Skeletal muscle tissue (tissue), 3 donors: ENCODE measurements at regions not wholly inside any gene's neighbourhood (a gene's known extent, or its start where the extent isn't known, plus 50 kb on each side); places are given as distances from the start of the nearest gene placed in this dataset.
"Not testable (repeated sequence)": the region's sequence is repeated elsewhere in the genome, so short reads cannot be mapped to it uniquely, and the experiment has no call there.

Experiments
- H3K27ac ChIP-seq: one replicate; pipeline ENCODE4 v1.7.0; 2013; ENCODE audit warnings: mild to moderate bottlenecking, low read depth, low read length, inconsistent platforms
- H3K27me3 ChIP-seq, 3 donors: one replicate each; pipeline ENCODE4 v1.7.0; 2013; ENCODE audit warnings: low read length in 3 of 3; ENCODE audit not compliant: control insufficient read depth in 3 of 3, insufficient read depth in 3 of 3
- H3K36me3 ChIP-seq, 3 donors: one replicate each; pipeline ENCODE4 v1.7.0; 2013; ENCODE audit warnings: low read length in 3 of 3; ENCODE audit not compliant: control insufficient read depth in 3 of 3, insufficient read depth in 3 of 3
- H3K4me1 ChIP-seq, 3 donors: one replicate each; pipeline ENCODE4 v1.7.0; 2013; ENCODE audit warnings: low read length in 3 of 3, mild to moderate bottlenecking in 3 of 3; ENCODE audit not compliant: control insufficient read depth in 3 of 3, insufficient read depth in 3 of 3
- H3K4me3 ChIP-seq, 3 donors: one replicate each; pipeline ENCODE4 v1.7.0; 2013; ENCODE audit warnings: low read length in 3 of 3
- H3K9ac ChIP-seq, 3 donors: one replicate each; pipeline ENCODE4 v1.7.0; 2013; ENCODE audit warnings: low read length in 3 of 3, mild to moderate bottlenecking in 3 of 3, moderate library complexity in 2 of 3, low read depth in 1 of 3
- H3K9me3 ChIP-seq, 3 donors: one replicate each; pipeline ENCODE4 v1.7.0; 2013; ENCODE audit warnings: low read length in 3 of 3; ENCODE audit not compliant: control insufficient read depth in 3 of 3
- donor health status: Osteomylitis.

GRCh38 chr21:15976807-15977206, 247.0 kb downstream of the USP25 start:
- Histone ChIP-seq H3K36me3 (no peaks in the 10 kb centered on the region), H3K27ac (no peak overlapping the region), H3K9me3 (no peaks in the 10 kb centered on the region), H3K9ac (no peak overlapping the region), H3K27me3 (no peaks in the 10 kb centered on the region), H3K4me3 (no peak overlapping the region), H3K4me1 (peaks cover 0 to 3% (median 0%) of the 10 kb centered on the region in 3 donors)

- Histone ChIP-seq H3K4me3 (no peak overlapping the region), H3K9me3 (no peaks in the 10 kb centered on the region), H3K9ac (no peak overlapping the region), H3K27ac (no peak overlapping the region), H3K4me1 (peaks cover 0 to 3% (median 0%) of the 10 kb centered on the region in 3 donors), H3K36me3 (no peaks in the 10 kb centered on the region), H3K27me3 (no peaks in the 10 kb centered on the region)
These were observed 248.5 kb downstream of the USP25 start for GRCh38 chr21:15978215-15978738.

GRCh38 chr21:15979493-15979892, 249.7 kb downstream of the USP25 start:
- not testable (repeated sequence) for H3K9me3 ChIP-seq, H3K36me3 ChIP-seq, H3K9ac ChIP-seq, H3K4me1 ChIP-seq, H3K4me3 ChIP-seq, H3K27me3 ChIP-seq, H3K27ac ChIP-seq

GRCh38 chr21:15986277-15986676, 256.5 kb downstream of the USP25 start:
- H3K36me3 ChIP-seq, result no peaks in the 10 kb centered on the region
- H3K4me1 ChIP-seq, result no peaks in the 10 kb centered on the region
- no peaks in the 10 kb centered on the region for H3K9me3 ChIP-seq
- H3K27ac ChIP-seq, result no peak overlapping the region
- H3K27me3 ChIP-seq, result no peaks in the 10 kb centered on the region
- no peak overlapping the region for H3K4me3 ChIP-seq
- no peak overlapping the region for H3K9ac ChIP-seq

- no peak overlapping the region for H3K9ac ChIP-seq
- H3K36me3 ChIP-seq, result no peaks in the 10 kb centered on the region
- no peak overlapping the region for H3K4me3 ChIP-seq
These were observed 262.4 kb downstream of the USP25 start for GRCh38 chr21:15992171-15992570.

GRCh38 chr21:15993951-15994350, 264.2 kb downstream of the USP25 start:
- Histone ChIP-seq H3K4me1 (no peaks in the 10 kb centered on the region), H3K9me3 (no peaks in the 10 kb centered on the region), H3K27me3 (no peaks in the 10 kb centered on the region), H3K27ac (no peak overlapping the region), H3K4me3 (no peak overlapping the region), H3K36me3 (no peaks in the 10 kb centered on the region), H3K9ac (no peak overlapping the region)

More at GRCh38 chr21:15992171-15992570, 262.4 kb downstream of the USP25 start:
- Histone ChIP-seq H3K4me1 (no peaks in the 10 kb centered on the region), H3K27me3 (no peaks in the 10 kb centered on the region), H3K27ac (no peak overlapping the region), H3K9me3 (no peaks in the 10 kb centered on the region)

- Histone ChIP-seq H3K27me3 (no peaks in the 10 kb centered on the region), H3K4me3 (no peak overlapping the region), H3K9me3 (no peaks in the 10 kb centered on the region), H3K27ac (no peak overlapping the region), H3K9ac (no peak overlapping the region), H3K36me3 (no peaks in the 10 kb centered on the region), H3K4me1 (no peaks in the 10 kb centered on the region)
These were observed 270.0 kb downstream of the USP25 start for GRCh38 chr21:15999741-16000140.

GRCh38 chr21:16002874-16003466, 273.2 kb downstream of the USP25 start:
- Histone ChIP-seq H3K27me3 (no peaks in the 10 kb centered on the region), H3K9me3 (no peaks in the 10 kb centered on the region), H3K4me1 (no peaks in the 10 kb centered on the region), H3K36me3 (no peaks in the 10 kb centered on the region), H3K27ac (no peak overlapping the region), H3K4me3 (no peak overlapping the region), H3K9ac (no peak overlapping the region)

- Histone ChIP-seq H3K4me3 (no peak overlapping the region), H3K9ac (no peak overlapping the region), H3K4me1 (no peaks in the 10 kb centered on the region), H3K27me3 (no peaks in the 10 kb centered on the region), H3K9me3 (no peaks in the 10 kb centered on the region), H3K36me3 (no peaks in the 10 kb centered on the region), H3K27ac (no peak overlapping the region)
These were observed 274.3 kb downstream of the USP25 start for GRCh38 chr21:16004086-16004485.

- H3K4me3 ChIP-seq, result no peak overlapping the region
- no peaks in the 10 kb centered on the region for H3K4me1 ChIP-seq
- no peaks in the 10 kb centered on the region for H3K36me3 ChIP-seq
- no peaks in the 10 kb centered on the region for H3K9me3 ChIP-seq
- no peak overlapping the region for H3K27ac ChIP-seq
- no peaks in the 10 kb centered on the region for H3K27me3 ChIP-seq
- H3K9ac ChIP-seq, result no peak overlapping the region
These were observed 274.7 kb downstream of the USP25 start for GRCh38 chr21:16004523-16004922.
